GM23338 (cell line): ENCODE measurements at regions not wholly inside any gene's neighbourhood (a gene's known extent, or its start where the extent isn't known, plus 50 kb on each side); places are given as distances from the start of the nearest gene placed in this dataset.

Source experiments
- ATAC-seq: fragments of 200-7000 bp; cut with Tn5 transposase; 3 replicates; pipeline ENCODE4 v1.9.1; 2020
- DNase-seq: peaks from one replicate; pipeline ENCODE4 v3.0.0-alpha.2; 2015; ENCODE audit warnings: low spot score
- H2AFZ ChIP-seq: fragments of 200-600 bp; sonication (generic); 2 replicates; pipeline ENCODE4 v1.8.0; 2016; ENCODE audit warnings: antibody characterized with exemption, mild to moderate bottlenecking, moderate library complexity
- H3F3A ChIP-seq: fragments of 200-600 bp; sonication (generic); replicated peaks from 2 replicates; pipeline ENCODE4 v1.8.0; 2017; ENCODE audit warnings: antibody characterized with exemption, mixed run types, low read depth
- H3K27ac ChIP-seq: fragments of 200-600 bp; sonication (generic); 2 replicates; pipeline ENCODE4 v1.6.1; 2016; ENCODE audit warnings: low read depth
- H3K27me3 ChIP-seq: fragments of 200-600 bp; sonication (generic); 2 replicates; pipeline ENCODE4 v1.8.0; 2016; ENCODE audit warnings: mild to moderate bottlenecking, mixed run types, moderate library complexity; ENCODE audit not compliant: insufficient read depth
- H3K36me3 ChIP-seq: fragments of 200-600 bp; sonication (generic); 2 replicates; pipeline ENCODE4 v1.8.0; 2016; ENCODE audit warnings: mild to moderate bottlenecking; ENCODE audit not compliant: insufficient read depth
- H3K4me1 ChIP-seq: fragments of 200-600 bp; sonication (generic); 2 replicates; pipeline ENCODE4 v1.8.0; 2016; ENCODE audit warnings: mild to moderate bottlenecking, moderate library complexity; ENCODE audit not compliant: insufficient read depth
- H3K4me2 ChIP-seq: fragments of 200-600 bp; sonication (generic); 2 replicates; pipeline ENCODE4 v1.7.1; 2017; ENCODE audit warnings: mixed run types
- H3K4me3 ChIP-seq: fragments of 200-600 bp; sonication (generic); 2 replicates; pipeline ENCODE4 v1.6.1; 2016; ENCODE audit warnings: mixed run types
- H3K79me2 ChIP-seq: fragments of 200-600 bp; sonication (generic); replicated peaks from 2 replicates; pipeline ENCODE4 v1.8.0; 2017; ENCODE audit warnings: mild to moderate bottlenecking; ENCODE audit not compliant: insufficient read depth
- H3K9me2 ChIP-seq: fragments of 200-600 bp; sonication (generic); 2 replicates; pipeline ENCODE4 v1.8.0; 2017; ENCODE audit not compliant: insufficient read depth
- H4K20me1 ChIP-seq: fragments of 200-600 bp; sonication (generic); replicated peaks from 2 replicates; pipeline ENCODE4 v1.8.0; 2017; ENCODE audit warnings: mild to moderate bottlenecking; ENCODE audit not compliant: insufficient read depth
- H3K27ac Mint-ChIP-seq: 2 replicates; pipeline ENCODE4 v1.8.0; 2020; ENCODE audit warnings: inconsistent platforms, mild to moderate bottlenecking, moderate library complexity, mixed read lengths
- H3K27me3 Mint-ChIP-seq: 3 replicates; pipeline ENCODE4 v1.8.0; 2022; ENCODE audit warnings: low read depth, mild to moderate bottlenecking, moderate library complexity, mixed read lengths, inconsistent platforms; ENCODE audit not compliant: insufficient read depth, poor library complexity
- H3K36me3 Mint-ChIP-seq: 3 replicates; pipeline ENCODE4 v1.8.0; 2021; ENCODE audit warnings: low read depth, mild to moderate bottlenecking, inconsistent platforms, moderate library complexity, mixed read lengths
- H3K4me1 Mint-ChIP-seq: 3 replicates; pipeline ENCODE4 v1.8.0; 2020; ENCODE audit warnings: mild to moderate bottlenecking, inconsistent platforms, mixed read lengths
- H3K4me3 Mint-ChIP-seq: 3 replicates; pipeline ENCODE4 v1.8.0; 2021; ENCODE audit warnings: moderate library complexity, mild to moderate bottlenecking, inconsistent platforms, mixed read lengths
- H3K9me3 Mint-ChIP-seq: 3 replicates; pipeline ENCODE4 v1.8.0; 2020; ENCODE audit warnings: moderate library complexity, mild to moderate bottlenecking, inconsistent platforms, mixed read lengths
- CREB1 ChIP-seq: fragments of 250-450 bp; sonication (Bioruptor Pico); IDR thresholded peaks from 2 replicates; pipeline ENCODE4 v1.5.0; 2020; ENCODE audit warnings: low read depth, mild to moderate bottlenecking, moderate library complexity
- ETS1 ChIP-seq: IDR thresholded peaks from 2 replicates; pipeline ENCODE4 v1.6.1; 2016; ENCODE audit warnings: antibody characterized with exemption
- EZH2 ChIP-seq: fragments of 200-600 bp; sonication (generic); IDR thresholded peaks from one replicate; pipeline ENCODE4 v1.8.0; 2017; ENCODE audit warnings: antibody characterized with exemption, mild to moderate bottlenecking, low read depth; ENCODE audit not compliant: unreplicated experiment
- POLR2AphosphoS5 ChIP-seq: IDR thresholded peaks from 2 replicates; pipeline ENCODE4 v1.6.1; 2016; ENCODE audit warnings: antibody characterized with exemption, low read depth
- ZNF331 ChIP-seq: fragments of 250-450 bp; sonication (Bioruptor Pico); IDR thresholded peaks from 2 replicates; pipeline ENCODE4 v1.5.0; 2020; ENCODE audit warnings: low read depth, mild to moderate bottlenecking, moderate library complexity
- TF ChIP-seq, protein P1 (sequence below): fragments of 250-450 bp; sonication (Bioruptor Pico); IDR thresholded peaks from 2 replicates; pipeline ENCODE4 v1.5.0; 2020; ENCODE audit warnings: mild to moderate bottlenecking, moderate library complexity

DNA sequence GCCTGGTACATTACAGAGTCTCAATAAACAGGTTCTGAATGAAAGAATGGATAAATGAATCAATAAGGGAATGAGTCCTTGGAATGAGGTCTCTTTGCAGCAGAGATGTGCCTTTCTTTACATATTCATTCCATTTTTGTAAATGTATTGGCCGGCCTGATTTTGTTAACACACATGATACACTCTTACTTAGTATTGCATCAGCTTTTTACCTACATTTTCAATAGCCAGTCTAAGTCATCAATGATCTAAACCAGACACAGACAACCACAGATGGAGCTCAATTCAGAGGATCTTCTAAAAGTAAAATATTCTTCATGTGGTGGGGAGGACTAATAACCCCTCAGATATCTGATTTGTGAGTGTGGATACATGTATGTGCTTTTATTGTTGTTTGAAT lies 653.1 kb downstream of the LMO4 start:
- Histone ChIP-seq H3K4me3 (no peak overlapping the region), H2AFZ (peak overlapping the region; percentile 30; the same call in 1 of the 2 replicates), H3K27ac (no peak overlapping the region), H4K20me1 (no peaks in the 10 kb centered on the region), H3K79me2 (no peaks in the 10 kb centered on the region), H3K36me3 (no peaks in the 10 kb centered on the region), H3F3A (no peaks in the 10 kb centered on the region), H3K4me1 (peaks cover 6% of the 10 kb centered on the region; the same call in 1 of the 2 replicates), H3K4me2 (no peak overlapping the region), H3K27me3 (no peaks in the 10 kb centered on the region), H3K9me2 (no peaks in the 10 kb centered on the region; the same call in 1 of the 2 replicates)
- no peaks in the 10 kb centered on the region for H3K9me3 Mint-ChIP-seq
- H3K4me1 Mint-ChIP-seq, result peaks cover 13% of the 10 kb centered on the region
- no peaks in the 10 kb centered on the region for H3K27me3 Mint-ChIP-seq
- H3K4me3 Mint-ChIP-seq, result no peak overlapping the region
- TF ChIP-seq ZNF331 (CRISPR knock-in tag) (no peak), EZH2 (no peak)
- ATAC-seq, result no peak
- no peaks in the 10 kb centered on the region for H3K36me3 Mint-ChIP-seq
- H3K27ac Mint-ChIP-seq, result no peak overlapping the region
- DNase-seq, result no peak

DNA sequence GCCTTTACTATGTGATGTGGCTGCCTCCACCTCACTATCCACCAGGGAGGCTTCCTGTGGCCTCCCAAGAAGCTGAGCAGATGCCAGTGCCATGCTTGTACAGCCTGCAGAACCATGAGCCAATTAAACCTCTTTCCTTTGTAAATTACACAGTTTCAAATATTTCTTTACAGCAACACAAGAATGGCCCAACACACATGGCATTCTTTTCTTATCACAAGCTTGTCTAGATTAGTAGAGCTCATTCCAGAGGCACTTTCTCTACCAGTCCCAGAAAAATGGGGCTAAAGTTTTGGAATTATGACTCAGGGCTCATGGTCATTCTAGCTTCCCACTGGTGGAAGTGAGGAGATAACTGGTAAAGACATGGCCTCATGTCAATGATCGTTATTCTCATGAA lies 655.2 kb downstream of the LMO4 start:
- Mint-ChIP-seq H3K36me3 (no peaks in the 10 kb centered on the region), H3K4me1 (peaks cover 3% of the 10 kb centered on the region), H3K27ac (no peak overlapping the region), H3K9me3 (no peaks in the 10 kb centered on the region), H3K27me3 (no peaks in the 10 kb centered on the region), H3K4me3 (no peak overlapping the region)
- no peak for DNase-seq
- H3K4me1 ChIP-seq, result peaks cover 6% of the 10 kb centered on the region; the same call in 1 of the 2 replicates
- no peak overlapping the region for H3K4me2 ChIP-seq
- H3F3A ChIP-seq, result no peaks in the 10 kb centered on the region
- no peaks in the 10 kb centered on the region; the same call in none of the 2 replicates for H3K9me2 ChIP-seq
- no peaks in the 10 kb centered on the region for H3K36me3 ChIP-seq
- H3K4me3 ChIP-seq, result no peak overlapping the region
- no peak overlapping the region for H2AFZ ChIP-seq
- no peak overlapping the region for H3K27ac ChIP-seq
- no peaks in the 10 kb centered on the region for H4K20me1 ChIP-seq
- no peak for TF ChIP-seq ZNF331 (CRISPR knock-in tag)
- TF ChIP-seq, protein P1, sequence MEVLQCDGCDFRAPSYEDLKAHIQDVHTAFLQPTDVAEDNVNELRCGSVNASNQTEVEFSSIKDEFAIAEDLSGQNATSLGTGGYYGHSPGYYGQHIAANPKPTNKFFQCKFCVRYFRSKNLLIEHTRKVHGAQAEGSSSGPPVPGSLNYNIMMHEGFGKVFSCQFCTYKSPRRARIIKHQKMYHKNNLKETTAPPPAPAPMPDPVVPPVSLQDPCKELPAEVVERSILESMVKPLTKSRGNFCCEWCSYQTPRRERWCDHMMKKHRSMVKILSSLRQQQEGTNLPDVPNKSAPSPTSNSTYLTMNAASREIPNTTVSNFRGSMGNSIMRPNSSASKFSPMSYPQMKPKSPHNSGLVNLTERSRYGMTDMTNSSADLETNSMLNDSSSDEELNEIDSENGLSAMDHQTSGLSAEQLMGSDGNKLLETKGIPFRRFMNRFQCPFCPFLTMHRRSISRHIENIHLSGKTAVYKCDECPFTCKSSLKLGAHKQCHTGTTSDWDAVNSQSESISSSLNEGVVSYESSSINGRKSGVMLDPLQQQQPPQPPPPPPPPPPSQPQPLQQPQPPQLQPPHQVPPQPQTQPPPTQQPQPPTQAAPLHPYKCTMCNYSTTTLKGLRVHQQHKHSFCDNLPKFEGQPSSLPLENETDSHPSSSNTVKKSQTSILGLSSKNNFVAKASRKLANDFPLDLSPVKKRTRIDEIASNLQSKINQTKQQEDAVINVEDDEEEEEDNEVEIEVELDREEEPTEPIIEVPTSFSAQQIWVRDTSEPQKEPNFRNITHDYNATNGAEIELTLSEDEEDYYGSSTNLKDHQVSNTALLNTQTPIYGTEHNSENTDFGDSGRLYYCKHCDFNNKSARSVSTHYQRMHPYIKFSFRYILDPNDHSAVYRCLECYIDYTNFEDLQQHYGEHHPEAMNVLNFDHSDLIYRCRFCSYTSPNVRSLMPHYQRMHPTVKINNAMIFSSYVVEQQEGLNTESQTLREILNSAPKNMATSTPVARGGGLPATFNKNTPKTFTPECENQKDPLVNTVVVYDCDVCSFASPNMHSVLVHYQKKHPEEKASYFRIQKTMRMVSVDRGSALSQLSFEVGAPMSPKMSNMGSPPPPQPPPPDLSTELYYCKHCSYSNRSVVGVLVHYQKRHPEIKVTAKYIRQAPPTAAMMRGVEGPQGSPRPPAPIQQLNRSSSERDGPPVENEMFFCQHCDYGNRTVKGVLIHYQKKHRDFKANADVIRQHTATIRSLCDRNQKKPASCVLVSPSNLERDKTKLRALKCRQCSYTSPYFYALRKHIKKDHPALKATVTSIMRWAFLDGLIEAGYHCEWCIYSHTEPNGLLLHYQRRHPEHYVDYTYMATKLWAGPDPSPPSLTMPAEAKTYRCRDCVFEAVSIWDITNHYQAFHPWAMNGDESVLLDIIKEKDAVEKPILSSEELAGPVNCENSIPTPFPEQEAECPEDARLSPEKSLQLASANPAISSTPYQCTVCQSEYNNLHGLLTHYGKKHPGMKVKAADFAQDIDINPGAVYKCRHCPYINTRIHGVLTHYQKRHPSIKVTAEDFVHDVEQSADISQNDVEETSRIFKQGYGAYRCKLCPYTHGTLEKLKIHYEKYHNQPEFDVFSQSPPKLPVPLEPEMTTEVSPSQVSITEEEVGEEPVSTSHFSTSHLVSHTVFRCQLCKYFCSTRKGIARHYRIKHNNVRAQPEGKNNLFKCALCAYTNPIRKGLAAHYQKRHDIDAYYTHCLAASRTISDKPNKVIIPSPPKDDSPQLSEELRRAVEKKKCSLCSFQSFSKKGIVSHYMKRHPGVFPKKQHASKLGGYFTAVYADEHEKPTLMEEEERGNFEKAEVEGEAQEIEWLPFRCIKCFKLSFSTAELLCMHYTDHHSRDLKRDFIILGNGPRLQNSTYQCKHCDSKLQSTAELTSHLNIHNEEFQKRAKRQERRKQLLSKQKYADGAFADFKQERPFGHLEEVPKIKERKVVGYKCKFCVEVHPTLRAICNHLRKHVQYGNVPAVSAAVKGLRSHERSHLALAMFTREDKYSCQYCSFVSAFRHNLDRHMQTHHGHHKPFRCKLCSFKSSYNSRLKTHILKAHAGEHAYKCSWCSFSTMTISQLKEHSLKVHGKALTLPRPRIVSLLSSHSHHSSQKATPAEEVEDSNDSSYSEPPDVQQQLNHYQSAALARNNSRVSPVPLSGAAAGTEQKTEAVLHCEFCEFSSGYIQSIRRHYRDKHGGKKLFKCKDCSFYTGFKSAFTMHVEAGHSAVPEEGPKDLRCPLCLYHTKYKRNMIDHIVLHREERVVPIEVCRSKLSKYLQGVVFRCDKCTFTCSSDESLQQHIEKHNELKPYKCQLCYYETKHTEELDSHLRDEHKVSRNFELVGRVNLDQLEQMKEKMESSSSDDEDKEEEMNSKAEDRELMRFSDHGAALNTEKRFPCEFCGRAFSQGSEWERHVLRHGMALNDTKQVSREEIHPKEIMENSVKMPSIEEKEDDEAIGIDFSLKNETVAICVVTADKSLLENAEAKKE (CRISPR knock-in tag), result no peak
- TF ChIP-seq POLR2AphosphoS5, result no peak
- no peak for TF ChIP-seq CREB1
- no peak for TF ChIP-seq ETS1
- ATAC-seq, result no peak
- no peaks in the 10 kb centered on the region for H3K27me3 ChIP-seq
- no peaks in the 10 kb centered on the region for H3K79me2 ChIP-seq
